ENCODE measurements at regions not wholly inside any gene's neighbourhood (a gene's known extent, or its start where the extent isn't known, plus 50 kb on each side); places are given as distances from the start of the nearest gene placed in this dataset.

- no peak for DNase-seq (ENCODE audit: low spot score in 2 of 2)
- no peak overlapping the region for H3K4me3 ChIP-seq (ENCODE audit: low read depth, poor library complexity, severe bottlenecking)
- intact Hi-C loops (cut with DNase I; ENCODE audit: low total_unique reads): no loop called here
- no peak for TF ChIP-seq POLR2A (IDR thresholded peaks at IDR 0.05)
- no peak for TF ChIP-seq CTCF (IDR thresholded peaks at IDR 0.05)
- 49 to 52% methylated on average over 3 of the region's 3 CpGs for WGBS, 2 donors
Observed at GRCh38 chr5:57939771-57940170, 457.2 kb upstream of the ACTBL2 start.

GRCh38 chr5:57939335-57939734 lies 456.7 kb upstream of the ACTBL2 start:
- DNase-seq (ENCODE audit: low spot score in 2 of 2): no peak
- intact Hi-C loops (cut with DNase I; ENCODE audit: low total_unique reads): no loop called here
- TF ChIP-seq POLR2A (IDR thresholded peaks at IDR 0.05) (no peak), CTCF (IDR thresholded peaks at IDR 0.05) (no peak)
- no peak overlapping the region for H3K4me3 ChIP-seq (ENCODE audit: low read depth, poor library complexity, severe bottlenecking)

- H3K4me3 ChIP-seq (ENCODE audit: low read depth, poor library complexity, severe bottlenecking): no peak overlapping the region
- TF ChIP-seq CTCF (IDR thresholded peaks at IDR 0.05) (no peak), POLR2A (IDR thresholded peaks at IDR 0.05) (no peak)
- intact Hi-C loops (cut with DNase I; ENCODE audit: low total_unique reads): no loop called here
- no peak for DNase-seq (ENCODE audit: low spot score in 2 of 2)
Observed at GRCh38 chr5:57938174-57938557, 455.6 kb upstream of the ACTBL2 start.

GRCh38 chr5:57937501-57938173 lies 455.0 kb upstream of the ACTBL2 start:
- TF ChIP-seq CTCF (IDR thresholded peaks at IDR 0.05): no peak
- no peak for TF ChIP-seq POLR2A (IDR thresholded peaks at IDR 0.05)
- DNase-seq (ENCODE audit: low spot score in 2 of 2): no peak
- 65 to 74% methylated on average over 4 of the region's 4 CpGs for WGBS, 2 donors
- no peak overlapping the region for H3K4me3 ChIP-seq (ENCODE audit: low read depth, poor library complexity, severe bottlenecking)
- intact Hi-C loops (cut with DNase I; ENCODE audit: low total_unique reads): no loop called here

- 63 to 70% methylated on average over 3 of the region's 3 CpGs for WGBS, 2 donors
- TF ChIP-seq CTCF (IDR thresholded peaks at IDR 0.05): no peak
- TF ChIP-seq POLR2A (IDR thresholded peaks at IDR 0.05): no peak
- H3K4me3 ChIP-seq (ENCODE audit: low read depth, poor library complexity, severe bottlenecking): no peak overlapping the region
Observed at GRCh38 chr5:57937025-57937424, 454.4 kb upstream of the ACTBL2 start.

GRCh38 chr5:57932761-57933160 lies 450.1 kb upstream of the ACTBL2 start:
- no peak overlapping the region for H3K4me3 ChIP-seq (ENCODE audit: low read depth, poor library complexity, severe bottlenecking)
- no peak for DNase-seq (ENCODE audit: low spot score in 2 of 2)
- 56 to 57% methylated on average over 3 of the region's 3 CpGs for WGBS, 2 donors
- TF ChIP-seq POLR2A (IDR thresholded peaks at IDR 0.05): no peak
- TF ChIP-seq CTCF (IDR thresholded peaks at IDR 0.05): no peak
- intact Hi-C loops (cut with DNase I; ENCODE audit: low total_unique reads): no loop called here

More at GRCh38 chr5:57937025-57937424, 454.4 kb upstream of the ACTBL2 start:
- intact Hi-C loops (cut with DNase I; ENCODE audit: low total_unique reads): no loop called here
- DNase-seq (ENCODE audit: low spot score in 2 of 2): no peak

Data from lower leg skin (tissue), 4 donors.